CD4-positive, alpha-beta T cell treated with Interleukin-6 at 100 ng/mL for 8 hours (primary cell): ENCODE measurements at regions not wholly inside any gene's neighbourhood (a gene's known extent, or its start where the extent isn't known, plus 50 kb on each side); places are given as distances from the start of the nearest gene placed in this dataset.
A peak's percentile ranks its signal among the peaks of the same experiment; 100 is the strongest.

Experiments
- DNase-seq: peaks from one replicate; pipeline ENCODE4 v3.0.0-alpha.2; 2020; ENCODE audit warnings: mixed read lengths, low spot score

DNA sequence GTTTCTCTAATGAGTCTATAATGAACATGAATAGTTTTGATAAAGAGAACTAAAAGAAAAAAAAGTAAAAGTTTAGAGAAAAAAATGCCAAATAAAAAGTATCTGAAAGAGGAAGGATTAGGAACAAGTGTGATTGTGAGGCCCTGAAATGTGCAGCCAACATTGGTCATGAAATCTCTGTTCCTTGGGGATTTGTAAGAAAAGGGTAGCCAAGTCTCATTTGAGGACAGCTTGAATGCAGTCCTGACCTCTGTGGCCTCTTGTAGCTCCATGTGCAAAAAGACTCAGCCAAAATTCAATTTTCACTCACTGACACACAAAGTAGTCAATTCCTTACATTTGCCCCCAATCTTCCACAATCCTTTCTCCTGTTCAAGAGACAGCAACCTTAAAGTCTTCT is 167.9 kb downstream of the KLF12 start:
- DNase-seq, result no peak

DNA sequence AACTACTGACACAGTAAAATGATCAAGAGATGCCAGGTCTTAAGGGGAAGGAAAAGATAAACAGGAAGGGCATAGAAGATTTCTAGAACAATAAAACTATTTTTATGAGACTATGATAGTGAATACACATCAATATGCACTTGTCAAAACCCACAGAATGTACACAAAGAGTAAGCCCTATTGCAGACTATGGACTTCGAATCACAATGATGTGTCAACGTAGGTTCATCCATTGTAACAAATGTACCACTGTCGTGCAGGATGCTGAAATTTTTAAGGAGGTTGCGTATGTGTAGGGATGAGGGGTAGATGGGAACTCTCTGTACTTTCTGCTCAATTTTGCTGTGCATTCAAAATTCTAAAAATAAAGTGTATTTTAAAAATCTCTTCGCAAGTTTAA is 171.9 kb downstream of the KLF12 start:
- no peak for DNase-seq

DNA sequence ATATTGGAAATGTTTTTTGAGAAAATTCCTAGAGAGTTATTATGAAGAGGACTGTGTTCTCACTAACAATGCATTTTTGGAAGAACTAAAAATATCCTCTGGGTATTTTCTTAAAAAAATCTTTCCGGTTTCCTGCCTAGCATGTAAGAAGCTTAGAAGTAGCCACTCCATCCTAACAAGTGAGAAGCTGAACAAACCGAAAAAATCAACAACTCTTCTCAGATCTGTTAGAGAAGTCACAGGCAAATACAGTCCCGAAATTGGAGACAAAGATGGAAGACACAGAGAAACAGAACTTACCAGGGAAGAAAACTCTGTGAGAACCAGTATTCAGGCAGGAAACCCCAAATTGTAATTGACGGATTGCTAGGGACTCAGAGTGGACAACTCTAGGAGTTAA is 173.0 kb downstream of the KLF12 start:
- no peak for DNase-seq

DNA sequence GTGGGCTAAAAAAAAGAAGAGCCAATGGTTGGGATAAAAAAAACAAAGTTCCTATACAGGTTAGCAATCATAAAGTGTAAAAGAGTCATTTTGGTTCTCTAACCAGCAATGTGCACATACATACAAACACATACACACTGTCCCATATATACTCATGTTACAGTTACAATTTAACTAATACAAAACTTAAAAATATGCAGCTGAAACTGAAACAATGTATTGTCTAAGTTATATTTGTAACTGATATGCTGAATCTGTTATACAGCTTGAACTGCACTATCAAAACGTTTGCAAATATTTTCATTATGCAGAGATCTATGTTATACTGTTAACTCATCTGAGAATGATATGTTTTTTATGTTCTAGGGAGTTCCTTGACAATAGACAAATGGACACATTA is 173.7 kb downstream of the KLF12 start:
- DNase-seq, result no peak

DNA sequence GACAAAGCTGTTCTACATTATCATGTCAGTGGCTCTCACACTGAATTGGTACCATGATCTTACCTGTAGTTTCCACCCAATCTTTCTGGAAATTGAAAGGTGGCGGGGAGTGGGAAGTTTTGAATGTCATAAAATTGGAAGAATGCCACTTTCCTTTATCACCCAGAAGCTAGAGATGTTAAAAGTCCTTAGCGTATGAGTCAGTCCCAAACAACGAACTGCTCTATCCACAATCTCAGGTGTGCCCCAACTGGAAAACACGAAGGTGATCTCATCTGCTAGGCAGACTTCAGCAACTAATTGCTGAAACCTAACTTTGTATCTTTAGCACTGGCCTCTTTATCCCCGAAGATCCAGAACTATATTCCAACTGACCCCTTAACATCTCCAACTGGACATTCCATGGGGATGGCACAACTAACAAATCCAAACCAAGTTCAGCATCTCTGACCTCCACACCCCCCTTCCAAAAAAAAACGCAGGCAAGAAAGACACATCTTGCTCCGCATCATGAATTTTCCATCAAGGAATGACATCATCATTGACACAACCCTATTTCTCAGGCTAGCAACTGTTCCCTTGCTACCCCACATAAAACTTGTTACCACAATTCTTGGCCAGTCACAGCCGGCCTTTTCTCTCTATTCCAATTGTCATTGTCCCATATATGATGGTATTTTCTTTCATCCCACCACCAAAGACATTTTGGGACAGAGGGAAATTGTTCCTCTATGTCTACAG is 175.4 kb downstream of the KLF12 start:
- no peak for DNase-seq

DNA sequence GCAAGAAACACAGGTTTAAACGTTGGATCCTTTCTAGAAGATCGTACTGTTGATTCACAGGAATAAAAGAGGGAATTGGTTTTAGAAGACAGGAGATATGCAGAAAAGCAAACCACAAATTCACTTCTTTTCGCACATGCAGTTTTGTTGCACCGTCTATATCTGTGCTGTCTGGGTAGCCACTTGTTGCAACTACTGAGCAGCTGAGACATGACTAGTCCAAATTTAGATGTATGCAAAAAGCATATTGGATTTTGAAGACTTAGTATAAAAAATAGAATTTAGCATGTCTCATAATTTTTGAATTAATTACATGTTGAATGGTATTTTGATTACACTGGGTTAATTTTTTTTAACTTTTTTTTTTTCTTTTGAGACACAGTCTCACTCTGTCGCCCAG is 176.3 kb downstream of the KLF12 start:
- no peak for DNase-seq

DNA sequence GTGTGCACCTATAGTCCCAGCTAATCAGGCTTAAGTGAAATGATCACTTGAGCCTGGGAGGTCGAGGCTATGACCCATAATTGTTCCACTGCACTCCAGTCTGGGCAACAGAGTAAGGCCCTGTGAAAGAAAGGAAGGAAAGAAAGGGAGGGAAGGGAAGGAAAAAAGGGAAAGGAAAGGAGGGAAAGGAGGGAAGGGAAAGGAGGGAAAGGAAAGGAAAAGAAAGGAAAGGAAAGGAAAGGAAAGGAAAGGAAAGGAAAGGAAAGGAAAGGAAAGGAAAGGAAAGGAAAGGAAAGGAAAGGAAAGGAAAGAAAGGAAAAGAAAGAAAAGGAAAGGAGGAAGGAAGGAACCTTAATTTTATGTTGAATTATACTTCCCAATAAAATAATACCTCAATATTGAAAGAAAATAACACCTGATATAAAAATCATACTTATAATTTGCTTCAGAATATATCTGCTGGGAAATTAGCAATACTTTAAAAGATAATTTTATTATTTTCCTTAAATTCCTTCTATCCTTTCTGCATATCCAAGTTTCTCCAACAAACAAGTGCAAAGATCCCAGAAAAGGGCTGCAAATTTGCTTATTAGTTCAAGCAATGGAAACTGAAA is 177.3 kb downstream of the KLF12 start:
- no peak for DNase-seq

DNA sequence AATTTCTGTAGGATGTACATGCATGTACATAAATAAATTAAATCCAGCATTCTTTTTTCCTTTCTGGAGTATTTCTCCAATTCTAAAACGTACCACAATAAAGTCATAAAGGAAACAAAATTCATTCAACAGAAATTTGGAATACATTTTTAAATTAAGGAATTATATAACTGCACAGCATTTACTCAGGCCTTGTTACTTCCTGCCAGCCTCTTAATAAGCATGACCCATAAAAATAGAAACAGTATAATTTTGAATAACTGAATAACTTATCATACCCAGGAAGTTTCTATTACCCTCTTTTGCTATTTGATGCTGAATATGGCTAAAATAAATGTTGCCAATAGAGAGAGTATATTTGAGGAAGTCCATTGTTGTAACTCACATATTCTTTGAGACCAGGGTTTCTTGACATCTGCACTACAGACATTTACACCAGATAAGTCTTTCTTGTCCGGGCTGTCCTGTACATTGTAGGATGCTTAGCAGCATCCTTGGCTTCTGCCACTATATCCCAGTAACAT is 178.2 kb downstream of the KLF12 start:
- no peak for DNase-seq

DNA sequence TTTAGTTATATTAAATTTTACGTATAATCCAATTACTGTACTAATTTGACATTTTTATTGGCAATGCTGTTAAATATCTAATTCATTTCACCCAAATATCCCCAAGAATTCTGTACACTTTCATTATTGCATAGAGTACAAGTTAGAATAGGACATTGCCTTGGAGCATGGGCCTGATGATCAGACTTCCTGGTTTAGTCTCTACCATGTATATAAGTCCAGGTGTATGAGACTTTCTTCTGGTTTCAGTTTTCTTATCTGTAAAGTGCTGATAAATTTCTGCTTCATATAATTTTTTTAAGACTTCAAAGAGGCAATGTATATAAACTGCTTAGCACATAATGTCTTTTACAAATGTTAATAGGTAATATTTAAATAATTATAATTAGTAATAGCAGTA is 179.4 kb downstream of the KLF12 start:
- DNase-seq, result no peak

DNA sequence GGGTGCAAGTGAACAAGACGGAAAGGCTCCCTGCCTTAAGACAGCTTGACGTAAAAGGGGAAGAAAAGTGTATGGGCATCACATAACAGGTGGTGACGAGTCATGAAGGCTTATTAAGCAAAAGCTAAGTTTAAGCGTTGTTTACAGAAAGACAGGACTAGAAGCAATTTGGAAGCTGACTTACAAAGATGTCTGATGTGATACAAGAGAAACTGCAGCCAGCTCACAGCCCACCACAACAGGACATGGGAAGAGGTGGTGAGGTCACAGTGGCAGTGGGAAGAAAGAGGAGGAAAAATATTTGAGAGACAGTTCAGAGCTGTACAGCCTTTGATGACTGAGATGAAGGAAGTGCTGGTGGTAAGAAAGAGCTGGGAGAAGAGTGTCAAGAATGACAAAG is 181.6 kb downstream of the KLF12 start:
- DNase-seq, result no peak

DNA sequence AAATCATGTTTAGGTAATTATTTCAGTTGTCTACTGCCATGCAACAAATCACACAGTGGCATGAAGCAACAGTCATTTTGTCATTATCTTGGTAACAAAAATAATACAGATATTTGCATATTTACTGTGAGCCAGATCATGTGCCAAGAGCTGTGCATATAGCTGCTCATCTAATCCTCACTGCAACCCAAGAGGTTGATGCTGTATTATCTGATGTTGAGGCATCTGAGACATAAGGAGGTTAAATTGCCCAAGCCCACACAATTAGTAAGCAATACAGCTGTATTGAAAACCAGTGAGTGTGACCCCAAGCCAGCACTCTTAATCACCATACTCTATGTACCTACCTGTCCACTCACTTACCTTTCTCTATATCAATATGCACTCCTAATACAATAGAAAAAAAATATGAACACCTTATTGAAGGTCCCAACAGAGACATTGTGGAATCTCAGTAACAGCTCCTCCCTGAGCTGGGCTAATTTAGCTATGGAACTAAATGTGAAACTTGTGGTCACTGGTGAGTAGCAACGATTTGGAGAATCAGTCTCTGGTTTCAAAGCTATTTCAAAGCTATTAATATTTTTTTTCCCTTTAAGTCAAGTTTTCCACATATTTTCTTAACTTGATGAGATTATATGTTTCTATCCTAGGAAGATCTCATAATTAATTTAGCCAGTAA is 185.2 kb downstream of the KLF12 start:
- DNase-seq, result no peak

DNA sequence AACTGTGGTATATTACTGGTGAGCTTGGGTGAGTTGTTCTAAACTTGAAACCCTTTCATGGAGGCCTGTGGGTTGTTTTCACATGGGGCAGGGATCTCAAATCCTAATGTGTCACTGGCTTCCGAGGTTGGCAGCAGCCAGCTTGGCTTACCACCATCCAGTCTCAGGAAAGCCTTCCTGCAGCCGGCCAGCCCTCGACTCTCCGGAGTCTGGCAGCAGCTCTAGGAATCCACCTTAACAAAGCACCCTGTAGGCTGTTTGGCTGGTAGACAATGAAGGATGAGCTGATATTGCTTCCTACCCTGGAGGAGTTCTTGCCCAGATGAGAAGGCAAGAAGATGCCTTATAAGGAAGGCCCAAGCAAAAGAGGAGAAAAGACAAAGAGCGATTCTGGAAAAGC is 188.3 kb downstream of the KLF12 start:
- no peak for DNase-seq

DNA sequence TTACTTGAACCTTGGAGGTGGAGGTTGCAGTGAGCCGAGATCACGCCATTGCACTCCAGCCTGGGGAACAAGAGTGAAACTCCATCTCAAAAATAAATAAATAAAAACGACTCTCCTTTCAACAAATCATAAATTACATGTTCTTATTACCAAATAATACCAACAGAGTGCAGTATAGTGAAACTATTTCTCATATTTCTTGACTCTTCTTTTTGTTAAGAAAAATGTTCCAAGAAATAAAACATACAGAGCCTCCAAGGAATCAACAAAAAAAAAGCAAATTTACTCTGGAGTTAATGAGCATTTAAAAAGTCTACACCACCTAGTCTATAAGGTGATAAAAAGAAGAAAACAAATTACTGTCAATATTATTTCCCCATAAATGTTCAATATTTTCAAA is 188.8 kb downstream of the KLF12 start:
- no peak for DNase-seq

DNA sequence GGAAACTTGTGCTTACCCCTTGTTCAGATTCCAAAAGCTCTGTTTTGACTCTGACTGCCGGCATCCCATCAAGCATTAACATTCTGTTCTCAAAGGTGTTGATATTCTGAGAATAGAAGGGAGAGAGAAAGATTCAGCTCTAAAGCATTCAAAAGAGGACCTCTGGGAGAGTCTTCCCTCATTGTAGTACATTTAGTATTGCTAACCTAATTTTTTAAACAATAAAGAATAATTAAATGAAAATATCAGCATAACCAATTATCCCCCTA is 190.3 kb downstream of the KLF12 start:
- DNase-seq, result no peak

DNA sequence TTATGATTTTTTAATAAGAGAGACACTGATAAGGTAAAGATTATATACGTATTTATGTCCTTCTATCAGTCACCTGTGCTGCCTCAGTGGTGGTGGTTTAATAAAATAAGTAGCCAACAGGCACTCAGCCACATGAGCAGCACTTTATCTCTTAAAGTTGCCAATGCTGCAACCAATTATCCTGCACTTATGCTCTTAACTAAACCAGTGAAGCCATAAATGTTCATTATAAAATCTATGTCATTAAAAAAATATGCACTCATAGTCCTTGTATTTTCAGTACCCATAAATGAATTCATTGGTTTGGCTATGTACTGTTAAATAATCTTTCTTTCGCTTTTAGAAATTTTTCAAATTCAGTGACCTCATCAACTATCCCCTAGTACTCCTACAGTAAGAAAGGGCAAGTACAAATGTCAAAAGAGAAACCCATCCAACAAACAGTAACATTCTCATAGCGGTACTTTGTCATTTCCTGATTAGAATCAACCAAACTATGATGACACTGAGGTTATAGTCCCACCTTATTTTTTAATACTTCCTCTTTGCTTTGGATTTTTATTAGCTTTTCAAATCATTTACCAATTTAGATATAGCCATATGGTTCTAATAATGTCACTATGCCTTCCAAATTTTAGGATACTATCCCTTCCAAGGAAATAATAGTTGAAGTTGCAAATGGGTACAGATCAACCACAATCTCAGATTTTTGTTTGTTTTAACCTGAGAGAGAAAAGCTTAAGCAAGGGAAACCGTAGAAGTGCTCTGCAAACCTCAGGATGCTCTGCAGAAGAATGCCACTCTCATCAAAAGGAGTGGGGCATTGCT is 190.9 kb downstream of the KLF12 start:
- peak; percentile 18 for DNase-seq

DNA sequence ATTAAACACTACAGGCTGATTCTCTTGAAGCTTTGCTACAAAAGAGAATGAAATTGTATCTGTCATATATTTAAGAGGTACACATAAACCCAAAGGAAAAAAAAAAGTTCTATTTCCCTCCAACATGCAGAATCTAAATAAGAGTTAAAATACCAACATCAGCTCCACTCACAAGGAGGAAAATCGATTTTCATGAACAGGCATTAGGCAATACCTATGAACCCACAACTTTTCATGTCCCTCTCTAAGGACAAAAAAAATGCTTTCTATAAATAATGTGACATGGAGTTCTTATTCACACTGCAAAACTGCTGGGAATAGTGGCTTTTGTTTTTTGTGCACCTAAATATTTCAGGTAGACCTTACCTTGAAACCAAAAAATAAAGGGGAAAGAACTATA is 192.5 kb downstream of the KLF12 start:
- no peak for DNase-seq

DNA sequence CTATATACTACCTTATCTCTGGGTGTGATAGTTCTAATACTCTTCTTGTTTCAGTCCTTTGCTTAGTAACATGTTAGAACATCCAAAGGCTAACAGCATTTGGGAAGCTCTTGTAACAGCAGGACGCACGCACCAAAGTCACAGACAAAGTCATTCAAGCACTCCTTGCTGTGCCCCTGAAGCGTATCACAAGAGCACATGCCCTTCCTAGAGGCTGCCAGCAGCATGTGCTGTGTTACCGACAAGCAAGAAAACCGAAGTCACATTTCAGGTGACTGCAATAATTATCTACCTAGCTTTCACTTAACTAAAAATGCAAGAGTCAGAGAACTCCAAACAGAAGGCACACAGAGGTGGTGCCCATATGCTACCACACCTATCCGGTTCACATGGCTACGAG is 194.1 kb downstream of the KLF12 start:
- no peak for DNase-seq

DNA sequence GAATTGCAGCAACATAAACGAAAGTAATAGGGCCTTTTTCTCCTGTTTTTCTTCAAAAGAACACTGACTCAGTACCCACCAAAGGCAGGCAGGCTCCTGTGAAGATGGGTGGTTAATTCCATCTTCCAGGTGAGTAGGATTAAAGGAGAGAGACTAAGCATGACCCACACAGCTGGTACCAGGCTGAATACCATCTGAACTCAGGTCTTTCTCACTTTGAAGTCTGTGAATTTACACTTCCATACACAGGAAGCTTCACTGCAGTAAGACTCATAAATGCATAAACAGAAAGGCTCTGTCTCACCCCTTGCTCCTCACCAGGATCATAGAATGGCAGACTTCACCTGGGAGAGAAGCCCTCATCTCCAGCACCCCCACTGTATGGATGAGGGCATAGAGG is 194.6 kb downstream of the KLF12 start:
- no peak for DNase-seq

DNA sequence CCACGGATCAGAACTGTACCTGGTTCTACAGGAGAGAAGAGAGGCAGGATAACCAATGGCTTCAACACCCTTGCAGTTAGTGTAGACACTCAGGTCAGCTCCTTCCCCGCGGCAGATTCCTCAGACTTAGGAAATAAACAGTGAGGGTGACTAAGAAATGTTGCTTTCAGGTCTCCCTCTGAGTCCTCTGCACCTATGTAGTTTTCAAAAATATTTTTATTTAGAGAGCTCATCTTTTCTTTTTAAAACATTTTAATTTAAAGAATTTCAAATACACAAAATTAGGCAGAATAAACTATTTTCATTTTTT is 195.2 kb downstream of the KLF12 start:
- no peak for DNase-seq

DNA sequence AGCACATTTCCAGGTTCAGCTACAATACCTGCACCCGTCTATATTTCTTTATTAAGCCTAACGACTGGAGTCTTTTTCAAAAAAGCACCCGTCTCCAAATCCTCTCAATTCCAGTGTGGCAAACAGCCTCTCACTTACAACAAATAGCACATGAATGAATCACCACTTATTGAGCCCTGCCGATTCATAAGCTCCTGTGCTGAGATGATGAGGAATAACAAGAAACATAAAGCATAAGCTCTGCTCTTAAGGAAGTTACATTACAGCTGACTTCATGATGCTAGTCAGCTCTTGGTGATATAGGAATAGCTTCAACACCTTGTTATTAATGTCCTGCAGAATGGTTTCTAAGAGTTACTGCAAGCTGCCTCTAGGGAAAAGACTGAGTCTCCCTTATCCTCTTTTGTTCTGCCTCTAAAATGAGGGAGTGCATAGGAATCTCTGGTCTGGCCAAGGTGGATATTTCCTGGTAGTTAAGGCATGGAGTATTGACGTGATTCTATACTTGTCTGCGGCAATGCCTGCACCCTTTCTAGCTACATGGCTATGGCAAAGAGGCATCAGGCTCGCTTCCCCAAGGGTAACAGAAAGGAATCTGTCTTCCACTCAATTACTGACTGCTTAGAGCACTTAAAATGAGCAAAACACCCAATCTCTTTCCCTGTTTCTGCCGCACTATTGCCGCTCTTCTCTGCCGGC is 195.7 kb downstream of the KLF12 start:
- no peak for DNase-seq

DNA sequence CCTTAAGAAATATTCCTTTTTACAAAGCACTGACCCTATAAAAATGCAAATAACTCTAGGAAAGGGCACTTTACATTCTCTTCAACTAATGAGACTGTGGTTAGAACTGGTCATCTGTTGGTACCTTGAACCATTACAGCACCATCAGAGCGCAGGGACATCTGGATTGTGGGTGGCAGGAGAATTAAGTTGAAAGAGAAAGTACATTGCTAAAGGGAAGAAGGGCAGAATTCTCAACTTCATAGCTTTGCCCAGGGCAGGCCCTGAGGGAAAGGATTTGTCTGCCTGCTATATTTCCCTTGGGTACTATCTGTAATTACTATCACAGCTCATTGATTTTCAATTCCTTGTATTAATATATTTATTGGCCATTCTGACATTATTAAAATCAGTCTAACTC is 196.8 kb downstream of the KLF12 start:
- no peak for DNase-seq

DNA sequence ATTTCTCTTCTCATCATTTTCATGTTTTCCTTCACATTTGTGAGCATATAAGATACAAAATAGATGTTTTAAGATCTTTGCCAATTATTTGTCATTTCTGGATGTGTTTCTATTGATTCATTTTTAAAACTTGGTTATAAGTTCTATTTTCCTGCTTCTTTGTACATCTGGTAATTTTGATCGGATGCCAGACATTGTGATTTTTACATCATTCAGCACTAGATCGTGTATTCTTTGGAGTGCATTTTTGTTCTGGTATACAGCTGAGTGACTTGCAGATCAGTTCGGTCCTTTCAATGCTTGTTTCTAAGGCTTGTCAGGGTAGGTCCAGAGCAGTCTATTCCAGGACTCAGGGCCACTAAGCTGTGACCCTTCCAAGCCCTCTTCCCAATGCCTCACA is 198.2 kb downstream of the KLF12 start:
- no peak for DNase-seq
